Natural killer cell (primary cell): ENCODE measurements at regions not wholly inside any gene's neighbourhood (a gene's known extent, or its start where the extent isn't known, plus 50 kb on each side); places are given as distances from the start of the nearest gene placed in this dataset.

Experiments used
- ATAC-seq, 3 donors: fragments of 150-1000 bp in 2 of 3; fragments of 200-7000 bp in 1 of 3; cut with Tn5 transposase; 1 replicate in 1 of 3; 2 replicates in 2 of 3; pipeline ENCODE4 v1.10.0; 2021; ENCODE audit warnings: mild to moderate bottlenecking in 2 of 3, moderate library complexity in 2 of 3
- DNase-seq, 2 donors: peaks; one replicate each; pipeline versions ENCODE4 v3.0.0 to v3.0.0-alpha.2; 2013 to 2021; ENCODE audit warnings: mixed read lengths in 1 of 2
- H3K27ac ChIP-seq: one replicate; pipeline ENCODE4 v1.5.1; 2013; ENCODE audit warnings: mild to moderate bottlenecking, low read length
- H3K27me3 ChIP-seq: one replicate; pipeline ENCODE4 v1.6.1; 2013; ENCODE audit warnings: low read length; ENCODE audit not compliant: control insufficient read depth, insufficient read depth
- H3K36me3 ChIP-seq: one replicate; pipeline ENCODE4 v1.6.1; 2013; ENCODE audit warnings: low read length; ENCODE audit not compliant: control insufficient read depth, insufficient read depth
- H3K4me1 ChIP-seq: one replicate; pipeline ENCODE4 v1.6.1; 2013; ENCODE audit warnings: low read length; ENCODE audit not compliant: control insufficient read depth, insufficient read depth
- H3K4me3 ChIP-seq: one replicate; pipeline ENCODE4 v1.5.1; 2013; ENCODE audit warnings: low read length
- H3K9me3 ChIP-seq: one replicate; pipeline ENCODE4 v1.6.1; 2013; ENCODE audit warnings: low read length; ENCODE audit not compliant: control insufficient read depth, insufficient read depth
- H3K27ac Mint-ChIP-seq, 2 donors: one replicate each; pipeline ENCODE4 v1.8.0; 2022; ENCODE audit warnings: mild to moderate bottlenecking in 2 of 2, mixed read lengths in 2 of 2, moderate library complexity in 1 of 2
- H3K27me3 Mint-ChIP-seq, 2 donors: one replicate each; pipeline ENCODE4 v1.8.0; 2022; ENCODE audit warnings: low read depth in 2 of 2, mixed read lengths in 2 of 2
- H3K36me3 Mint-ChIP-seq: one replicate; pipeline ENCODE4 v1.8.0; 2022; ENCODE audit warnings: mixed read lengths
- H3K4me1 Mint-ChIP-seq, 2 donors: one replicate each; pipeline ENCODE4 v1.8.0; 2022; ENCODE audit warnings: mixed read lengths in 2 of 2
- H3K4me3 Mint-ChIP-seq: one replicate; pipeline ENCODE4 v1.8.0; 2022; ENCODE audit warnings: mild to moderate bottlenecking, moderate library complexity, mixed read lengths
- H3K9me3 Mint-ChIP-seq, 2 donors: one replicate each; pipeline ENCODE4 v1.8.0; 2022; ENCODE audit warnings: mixed read lengths in 2 of 2
- WGBS: methylation state at CpG from one replicate; pipeline ENCODE4 v1.1.7; 2013; ENCODE audit warnings: missing lambda C conversion rate; ENCODE audit not compliant: insufficient coverage; 5-methylcytosine and 5-hydroxymethylcytosine counted together
- intact Hi-C: fragments of 100-400 bp; cut with micrococcal nuclease; formaldehyde crosslinking; loops from one replicate; pipeline ENCODE4 v1.14.2; 2022
- TF ChIP-seq, protein P1 (sequence below): fragments of 200-600 bp; IDR thresholded peaks from one replicate; pipeline ENCODE4 v1.8.0; 2022; ENCODE audit warnings: antibody characterized with exemption

DNA sequence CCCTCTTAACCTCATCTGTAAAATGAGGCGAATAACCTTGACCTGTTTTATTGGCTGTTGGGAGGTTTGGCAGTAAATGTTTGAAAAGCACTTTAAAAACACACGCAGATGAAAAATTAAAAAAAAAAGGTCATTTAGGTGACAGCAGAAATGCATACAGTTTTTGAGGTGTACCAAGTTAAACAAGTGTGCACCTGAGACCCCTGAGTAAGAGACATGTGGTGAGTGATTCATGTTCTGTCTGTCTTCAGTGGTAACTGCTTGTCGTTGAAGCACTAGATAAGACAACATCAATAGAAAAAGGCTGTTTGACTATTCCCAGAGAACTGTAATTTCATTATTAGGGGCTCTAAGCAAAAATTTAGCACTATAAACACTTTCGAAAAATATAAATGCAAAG is 608.4 kb upstream of the PITX2 start:
- peaks cover 3% of the 10 kb centered on the region for H3K9me3 ChIP-seq
- no peak overlapping the region for H3K27ac Mint-ChIP-seq
- no peaks in the 10 kb centered on the region for H3K27me3 Mint-ChIP-seq
- DNase-seq = no peak
- peaks cover 10 to 18% of the 10 kb centered on the region in 2 donors for H3K9me3 Mint-ChIP-seq
- intact Hi-C loops = no loop called here
- WGBS = 97% methylated on average over 2 of the region's 4 CpGs
- no peaks in the 10 kb centered on the region for H3K4me1 Mint-ChIP-seq
- no peak overlapping the region for H3K4me3 ChIP-seq
- H3K27me3 ChIP-seq = no peaks in the 10 kb centered on the region
- no peaks in the 10 kb centered on the region for H3K36me3 Mint-ChIP-seq
- H3K36me3 ChIP-seq = no peaks in the 10 kb centered on the region
- no peaks in the 10 kb centered on the region for H3K4me1 ChIP-seq
- H3K4me3 Mint-ChIP-seq = no peak overlapping the region
- H3K27ac ChIP-seq = no peak overlapping the region
- no peak for ATAC-seq
- TF ChIP-seq, protein P1, sequence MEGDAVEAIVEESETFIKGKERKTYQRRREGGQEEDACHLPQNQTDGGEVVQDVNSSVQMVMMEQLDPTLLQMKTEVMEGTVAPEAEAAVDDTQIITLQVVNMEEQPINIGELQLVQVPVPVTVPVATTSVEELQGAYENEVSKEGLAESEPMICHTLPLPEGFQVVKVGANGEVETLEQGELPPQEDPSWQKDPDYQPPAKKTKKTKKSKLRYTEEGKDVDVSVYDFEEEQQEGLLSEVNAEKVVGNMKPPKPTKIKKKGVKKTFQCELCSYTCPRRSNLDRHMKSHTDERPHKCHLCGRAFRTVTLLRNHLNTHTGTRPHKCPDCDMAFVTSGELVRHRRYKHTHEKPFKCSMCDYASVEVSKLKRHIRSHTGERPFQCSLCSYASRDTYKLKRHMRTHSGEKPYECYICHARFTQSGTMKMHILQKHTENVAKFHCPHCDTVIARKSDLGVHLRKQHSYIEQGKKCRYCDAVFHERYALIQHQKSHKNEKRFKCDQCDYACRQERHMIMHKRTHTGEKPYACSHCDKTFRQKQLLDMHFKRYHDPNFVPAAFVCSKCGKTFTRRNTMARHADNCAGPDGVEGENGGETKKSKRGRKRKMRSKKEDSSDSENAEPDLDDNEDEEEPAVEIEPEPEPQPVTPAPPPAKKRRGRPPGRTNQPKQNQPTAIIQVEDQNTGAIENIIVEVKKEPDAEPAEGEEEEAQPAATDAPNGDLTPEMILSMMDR = no peak

DNA sequence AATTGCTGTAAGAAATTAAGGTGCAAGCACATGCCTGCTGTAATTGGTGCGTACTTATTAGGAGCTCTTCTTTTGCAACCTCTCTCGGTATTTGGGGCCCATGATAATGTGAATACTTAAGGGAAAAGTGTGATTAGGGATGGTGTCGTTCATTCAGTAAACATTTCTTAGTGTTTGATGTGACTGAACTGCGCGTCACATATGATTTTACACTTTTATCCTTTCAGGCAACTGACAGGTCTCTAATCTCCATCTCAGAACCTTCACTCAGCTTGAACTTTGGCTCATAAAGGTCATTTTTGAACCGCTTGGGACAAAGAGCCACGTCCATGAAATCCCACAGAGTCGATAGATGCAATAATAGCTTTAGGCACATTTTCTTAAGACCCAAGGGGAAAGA is 612.1 kb upstream of the PITX2 start:
- Mint-ChIP-seq H3K27me3 (no peaks in the 10 kb centered on the region), H3K36me3 (no peaks in the 10 kb centered on the region), H3K4me1 (no peaks in the 10 kb centered on the region), H3K27ac (no peak overlapping the region), H3K9me3 (peaks cover 4 to 10% of the 10 kb centered on the region in 2 donors), H3K4me3 (no peak overlapping the region)
- ATAC-seq (no peak), DNase-seq (no peak)
- peaks cover 3% of the 10 kb centered on the region for H3K9me3 ChIP-seq
- H3K27me3 ChIP-seq = no peaks in the 10 kb centered on the region
- TF ChIP-seq, protein P1 = no peak
- H3K27ac ChIP-seq = no peak overlapping the region
- no peaks in the 10 kb centered on the region for H3K36me3 ChIP-seq
- intact Hi-C loops = no loop called here
- WGBS = 71% methylated on average over 8 of the region's 8 CpGs
- H3K4me1 ChIP-seq = no peaks in the 10 kb centered on the region
- no peak overlapping the region for H3K4me3 ChIP-seq

DNA sequence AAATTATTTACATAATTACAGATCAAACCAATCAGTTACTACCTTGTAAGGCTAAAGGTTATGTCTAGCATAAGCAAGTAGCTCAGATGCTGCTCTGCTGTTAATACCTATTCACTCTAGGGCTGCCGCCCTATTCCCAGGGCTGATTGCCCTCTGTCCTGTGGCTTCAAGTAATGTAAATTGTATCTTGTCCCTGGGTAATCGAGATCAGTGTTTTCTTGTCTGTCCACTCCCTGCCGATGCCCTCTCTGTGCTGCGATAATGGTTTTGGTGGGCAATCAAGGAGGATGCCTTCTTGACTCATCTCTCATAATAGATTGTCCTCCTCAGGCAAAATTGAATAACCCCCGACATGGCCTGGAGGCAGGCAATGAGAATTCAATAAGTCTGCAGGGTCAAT is 641.0 kb upstream of the PITX2 start:
- DNase-seq (no peak), ATAC-seq (no peak)
- H3K4me1 Mint-ChIP-seq = no peaks in the 10 kb centered on the region
- TF ChIP-seq, protein P1 = no peak
- H3K9me3 ChIP-seq = no peaks in the 10 kb centered on the region
- 74% methylated on average over 5 of the region's 5 CpGs for whole genome bisulfite sequencing
- no peaks in the 10 kb centered on the region for H3K36me3 ChIP-seq
- no peaks in the 10 kb centered on the region for H3K36me3 Mint-ChIP-seq
- intact Hi-C loops = no loop called here
- no peaks in the 10 kb centered on the region for H3K27me3 ChIP-seq
- H3K4me1 ChIP-seq = no peaks in the 10 kb centered on the region
- no peak overlapping the region for H3K4me3 Mint-ChIP-seq
- no peak overlapping the region for H3K27ac Mint-ChIP-seq
- H3K9me3 Mint-ChIP-seq = peaks cover 0 to 10% of the 10 kb centered on the region in 2 donors
- no peak overlapping the region for H3K27ac ChIP-seq
- H3K4me3 ChIP-seq = no peak overlapping the region
- H3K27me3 Mint-ChIP-seq = no peaks in the 10 kb centered on the region

DNA sequence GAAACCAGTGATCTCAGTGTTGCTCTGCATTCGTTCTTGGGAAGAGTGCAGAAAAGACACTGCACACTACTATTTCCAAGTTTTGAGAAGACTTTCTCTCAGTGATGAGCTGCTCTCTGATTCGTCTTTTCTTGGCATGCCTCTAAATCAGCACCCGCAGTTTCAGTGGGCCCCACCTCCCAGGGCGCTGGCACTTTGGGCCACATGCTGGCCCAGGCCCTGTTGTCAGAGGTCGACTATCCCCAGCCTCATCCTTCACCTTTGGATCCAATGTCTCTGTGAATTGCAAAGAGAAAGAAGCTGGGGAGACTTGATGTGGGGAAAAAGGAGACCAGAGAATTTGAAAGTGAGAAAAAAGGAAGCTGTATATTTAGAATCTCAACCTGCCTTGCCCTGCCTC is 644.1 kb upstream of the PITX2 start:
- H3K4me1 ChIP-seq = no peaks in the 10 kb centered on the region
- Mint-ChIP-seq H3K9me3 (peaks cover 0 to 7% of the 10 kb centered on the region in 2 donors), H3K27ac (no peak overlapping the region), H3K4me1 (no peaks in the 10 kb centered on the region), H3K4me3 (no peak overlapping the region), H3K27me3 (no peaks in the 10 kb centered on the region), H3K36me3 (no peaks in the 10 kb centered on the region)
- no peaks in the 10 kb centered on the region for H3K9me3 ChIP-seq
- DNase-seq (no peak), ATAC-seq (no peak)
- WGBS = 78% methylated on average over 4 of the region's 5 CpGs
- no peaks in the 10 kb centered on the region for H3K27me3 ChIP-seq
- TF ChIP-seq, protein P1 = no peak
- intact Hi-C loops = no loop called here
- H3K36me3 ChIP-seq = no peaks in the 10 kb centered on the region
- no peak overlapping the region for H3K27ac ChIP-seq
- no peak overlapping the region for H3K4me3 ChIP-seq
